GM19240 (cell line): ENCODE measurements at regions not wholly inside any gene's neighbourhood (a gene's known extent, or its start where the extent isn't known, plus 50 kb on each side); places are given as distances from the start of the nearest gene placed in this dataset.

Source experiments
- DNase-seq: peaks from one replicate; pipeline ENCODE4 v3.0.0; 2011; ENCODE audit warnings: low spot score; ENCODE audit not compliant: insufficient read length

DNA sequence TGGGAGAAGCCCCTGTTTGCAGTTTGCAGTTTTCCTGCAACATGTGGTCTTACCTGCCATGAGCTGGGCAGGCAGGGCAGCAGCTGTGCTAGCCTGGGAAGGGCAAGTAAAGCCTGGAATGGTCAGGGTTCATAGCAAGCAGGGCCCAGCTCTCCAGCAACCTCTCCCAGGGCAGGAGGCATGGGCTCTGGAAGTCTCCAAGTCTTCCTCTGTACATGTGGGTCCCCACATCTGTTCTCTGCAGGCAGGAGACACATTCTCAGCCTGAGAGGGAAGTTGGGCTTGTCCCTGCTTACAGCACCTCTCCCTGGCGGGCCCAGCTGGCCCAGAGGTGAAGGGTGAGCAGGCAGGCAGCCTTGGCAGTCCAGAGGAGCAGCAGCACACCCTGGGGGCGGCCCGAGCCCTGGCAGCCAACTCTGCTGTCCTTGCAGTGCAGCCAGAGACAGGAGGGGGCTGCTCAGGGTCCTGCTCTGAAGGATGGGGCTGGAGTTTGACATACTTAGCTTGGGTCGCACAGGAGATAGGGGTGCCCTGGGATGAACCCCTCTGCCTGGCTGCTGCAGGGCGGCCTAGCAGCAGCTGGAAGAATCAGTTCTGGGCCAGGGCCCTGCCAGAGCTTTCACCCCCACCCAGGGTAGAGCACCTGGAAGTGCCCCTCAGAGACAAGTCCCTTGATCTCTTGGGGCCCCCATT lies 176.0 kb downstream of the MRPL14 start:
- DNase-seq: no peak

- no peak for DNase-seq
Measured at GRCh38 chr6:43950731-43951062, 176.6 kb downstream of the MRPL14 start.

- no peak for DNase-seq
Measured at GRCh38 chr6:43950051-43950605, 177.1 kb downstream of the MRPL14 start.

GRCh38 chr6:43949551-43949991 lies 177.7 kb downstream of the MRPL14 start:
- no peak for DNase-seq

DNA sequence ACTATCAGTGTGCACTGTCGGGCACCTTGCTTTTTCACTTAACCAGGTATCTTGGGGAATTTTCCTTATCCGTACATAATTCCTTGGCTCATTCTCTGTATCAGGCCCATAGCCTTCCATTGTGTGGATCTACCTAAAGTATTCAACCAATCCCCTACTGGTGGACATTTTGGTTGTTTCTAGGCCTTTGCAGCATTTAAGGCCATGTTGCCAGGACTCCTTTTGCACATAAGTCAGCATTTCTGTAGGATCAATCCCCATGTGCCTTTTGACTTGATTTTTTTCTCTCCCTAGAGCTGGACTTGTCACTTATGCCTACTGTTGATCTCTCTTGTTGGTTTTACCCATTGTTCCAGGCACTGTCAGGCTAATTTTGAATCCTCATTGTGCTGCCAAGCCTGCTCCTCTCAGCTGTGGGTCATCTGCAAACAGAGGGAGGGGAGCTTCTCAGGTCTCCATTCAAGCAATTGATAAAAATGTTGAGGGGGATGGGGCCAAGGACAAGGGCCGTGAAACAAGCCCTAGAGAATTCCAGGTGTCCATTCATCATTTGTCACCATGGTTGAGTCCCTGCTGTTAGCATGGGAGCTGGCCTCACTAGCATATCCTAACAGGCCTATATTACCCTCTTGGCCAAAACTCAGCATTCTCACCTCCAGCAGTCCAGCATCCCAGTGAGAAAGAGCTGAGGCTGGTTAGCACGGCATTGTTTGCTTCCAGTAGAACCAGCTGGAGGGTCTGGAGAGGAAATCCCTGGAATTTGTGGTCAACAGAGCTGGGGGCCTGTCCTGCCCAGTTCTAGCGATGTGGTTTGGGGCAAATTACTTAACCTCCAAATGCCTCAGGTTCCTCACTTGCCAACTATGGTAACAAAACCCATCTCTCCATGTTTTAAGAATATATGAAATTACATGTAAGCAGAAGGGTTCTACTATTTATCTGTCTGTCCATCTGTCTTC lies 178.4 kb downstream of the MRPL14 start:
- DNase-seq: no peak

DNA sequence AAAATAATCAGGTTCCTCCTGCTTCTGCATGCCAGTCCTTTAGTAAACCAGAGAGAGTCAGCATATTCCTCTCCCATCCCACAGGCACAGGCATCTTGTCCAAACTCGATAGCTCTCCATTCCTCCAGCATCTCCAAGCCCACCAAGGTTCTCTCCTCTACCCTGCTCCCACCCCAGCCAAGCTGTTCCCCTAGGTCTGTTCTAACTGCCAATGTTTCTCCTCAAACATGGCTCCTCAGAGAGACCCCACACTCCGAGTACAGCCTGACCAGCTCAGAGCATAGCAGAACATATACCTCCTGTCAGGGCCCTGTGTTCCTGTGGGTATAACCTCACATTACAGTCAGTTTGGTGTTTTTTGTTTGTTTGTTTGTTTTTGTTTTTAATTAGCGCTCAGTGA lies 177.8 kb downstream of the VEGFA start:
- no peak for DNase-seq

DNA sequence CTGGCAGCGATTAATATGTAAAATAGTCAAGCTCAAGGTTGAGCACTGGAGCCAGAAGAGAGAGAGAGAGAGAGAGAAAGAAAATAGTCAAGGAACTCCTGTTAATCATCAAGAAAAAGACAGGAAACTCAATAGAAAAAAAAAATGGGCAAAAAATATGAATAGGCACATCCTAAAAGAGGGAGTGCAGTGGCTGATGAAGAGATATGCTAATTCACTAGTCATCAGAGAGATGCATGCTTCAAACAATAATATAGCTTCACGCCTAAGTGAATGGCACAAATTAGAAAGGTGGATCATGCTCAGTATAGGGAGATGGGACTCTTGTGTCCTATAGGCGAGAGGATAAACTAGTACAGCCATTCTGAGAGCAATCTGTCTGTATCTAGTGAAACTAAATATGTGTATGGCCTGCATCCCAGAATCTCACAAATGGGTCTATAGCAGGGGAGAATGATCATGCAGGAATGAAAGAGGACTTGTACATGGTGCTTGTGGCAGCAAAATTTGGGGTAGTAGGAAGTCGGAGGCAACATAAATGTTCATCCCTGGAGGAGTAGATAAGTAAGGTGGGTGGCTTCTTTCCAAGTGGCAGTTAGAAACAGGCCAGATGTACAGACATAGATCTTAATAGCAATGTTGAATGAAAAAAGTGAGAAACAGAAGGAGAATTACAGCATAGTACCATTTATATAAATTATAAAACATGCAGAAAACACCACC lies 176.8 kb downstream of the VEGFA start:
- DNase-seq: no peak

DNA sequence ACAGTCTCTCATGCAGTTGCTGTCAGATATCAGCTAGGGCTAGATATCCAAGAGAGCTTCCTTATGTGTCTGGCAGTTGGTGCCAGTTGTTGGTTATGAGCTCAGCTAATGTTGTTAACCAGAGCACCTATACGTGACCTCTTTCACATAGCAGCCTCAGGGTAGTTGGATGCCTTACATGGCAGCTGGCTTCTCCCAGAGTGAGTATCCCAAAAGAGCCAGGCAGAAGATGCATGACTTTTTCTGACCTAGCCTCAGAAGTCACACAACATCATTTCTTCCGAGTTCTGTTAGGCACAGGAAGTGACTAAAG lies 175.7 kb downstream of the VEGFA start:
- no peak for DNase-seq

DNA sequence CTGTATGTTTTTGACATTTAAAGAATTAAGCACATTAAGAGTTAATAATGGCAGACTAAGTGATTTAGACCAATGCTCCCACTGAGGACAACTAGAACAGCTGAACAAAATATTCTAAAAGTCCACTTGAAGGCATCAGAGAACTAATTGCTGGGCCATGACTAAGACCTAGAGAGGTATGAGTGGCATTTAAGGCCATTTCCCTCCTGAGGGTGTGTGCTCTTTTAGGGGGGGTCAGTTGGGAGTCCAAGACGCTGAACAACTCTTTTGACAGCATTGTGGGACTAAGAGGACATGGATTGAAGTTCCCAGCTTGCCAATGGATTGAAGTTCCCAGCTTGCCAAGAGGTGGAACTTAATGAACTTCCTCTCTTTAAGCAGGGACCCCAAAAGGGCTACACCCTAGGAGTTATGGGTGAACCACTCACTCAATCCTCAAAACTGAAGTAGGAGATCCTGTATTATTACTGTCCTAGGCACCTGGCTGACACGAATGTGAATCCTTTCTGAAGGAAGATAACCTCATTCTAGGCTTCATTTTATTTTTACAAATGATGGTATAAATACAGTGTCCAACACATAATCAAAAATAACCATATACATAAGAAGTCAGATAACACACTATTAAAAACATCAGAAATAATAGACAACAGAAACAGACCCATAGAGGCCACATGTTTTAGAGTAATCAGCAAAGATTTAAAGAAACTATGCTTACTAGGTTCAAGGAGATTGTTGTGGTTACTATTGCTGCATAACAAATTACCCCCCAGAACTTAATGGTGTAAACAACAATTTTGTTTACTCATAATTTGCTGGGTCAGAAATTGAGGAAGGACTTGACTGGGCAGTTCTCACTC lies 175.1 kb downstream of the VEGFA start:
- DNase-seq: no peak

GRCh38 chr6:43943781-43944250 lies 173.8 kb downstream of the VEGFA start:
- DNase-seq: no peak

DNA sequence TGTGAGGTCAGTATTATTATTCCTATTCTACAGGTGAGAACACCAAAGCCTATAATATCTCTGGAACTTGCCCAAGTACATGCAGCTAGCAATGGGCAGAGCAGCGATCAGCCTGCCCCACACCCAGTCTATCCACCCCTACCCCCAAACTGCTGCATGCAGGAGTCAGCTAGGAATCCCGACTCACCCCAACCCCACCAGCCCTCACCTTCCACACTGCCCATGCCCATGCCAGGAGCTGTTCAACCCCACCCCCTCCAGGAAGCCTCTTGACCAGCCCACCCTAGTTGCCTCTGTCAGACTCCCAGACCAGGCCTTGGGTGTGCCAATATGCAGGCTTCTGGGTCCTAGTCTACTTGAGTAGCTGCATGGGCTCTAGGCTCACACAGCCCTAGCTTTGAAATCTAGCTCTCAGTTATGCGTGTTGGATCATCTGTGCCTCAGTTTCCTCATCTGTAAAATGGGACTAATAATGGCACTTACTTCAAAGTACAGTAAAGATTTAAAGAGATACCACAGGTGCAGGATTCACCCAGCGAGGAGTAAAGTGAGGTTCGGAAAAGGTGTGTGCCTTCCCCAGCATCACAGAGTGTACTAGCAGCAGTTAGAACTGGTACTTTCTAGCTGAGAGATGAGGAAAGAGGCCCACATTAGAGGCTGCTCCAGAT lies 173.2 kb downstream of the VEGFA start:
- DNase-seq: no peak

DNA sequence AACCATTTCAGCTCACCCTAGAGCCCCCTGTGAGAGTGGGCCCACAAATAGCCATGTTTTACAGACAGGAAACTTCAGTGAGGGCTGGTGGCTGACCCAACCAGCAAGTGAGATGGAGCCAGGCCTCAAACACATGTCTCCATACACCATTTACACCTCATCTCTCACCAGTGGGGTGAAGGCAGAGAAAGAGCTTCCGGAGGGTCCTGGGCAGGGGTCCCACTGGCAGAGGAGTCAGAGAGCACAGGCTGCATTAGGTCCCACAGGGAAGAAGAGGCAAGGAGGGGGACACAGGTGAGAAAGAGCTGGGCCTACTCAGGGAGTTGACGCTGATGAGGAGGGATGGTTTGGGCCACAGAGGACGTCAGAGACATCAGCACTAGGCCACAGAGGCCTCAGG lies 172.6 kb downstream of the VEGFA start:
- no peak for DNase-seq

- DNase-seq: no peak
Measured at GRCh38 chr6:43942011-43942442, 172.0 kb downstream of the VEGFA start.

GRCh38 chr6:43941174-43941573 lies 171.2 kb downstream of the VEGFA start:
- no peak for DNase-seq

- DNase-seq: no peak
Measured at GRCh38 chr6:43940393-43941087, 170.5 kb downstream of the VEGFA start.

DNA sequence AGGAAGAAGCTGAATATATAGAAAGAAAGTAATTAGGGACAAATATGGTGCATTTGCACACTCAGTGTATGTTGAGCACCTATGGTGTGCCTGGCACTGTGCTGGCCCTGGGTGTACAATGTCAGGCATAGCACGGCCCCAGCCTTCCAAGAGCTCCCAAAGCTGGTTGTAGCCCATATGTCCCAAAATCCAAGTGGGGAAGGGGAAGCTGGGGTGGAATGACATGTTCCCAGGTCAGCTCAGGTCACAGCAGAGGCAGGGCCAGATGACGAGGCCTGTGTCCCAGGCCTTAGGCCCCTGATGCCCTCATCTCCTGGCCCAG lies 170.0 kb downstream of the VEGFA start:
- no peak for DNase-seq

DNA sequence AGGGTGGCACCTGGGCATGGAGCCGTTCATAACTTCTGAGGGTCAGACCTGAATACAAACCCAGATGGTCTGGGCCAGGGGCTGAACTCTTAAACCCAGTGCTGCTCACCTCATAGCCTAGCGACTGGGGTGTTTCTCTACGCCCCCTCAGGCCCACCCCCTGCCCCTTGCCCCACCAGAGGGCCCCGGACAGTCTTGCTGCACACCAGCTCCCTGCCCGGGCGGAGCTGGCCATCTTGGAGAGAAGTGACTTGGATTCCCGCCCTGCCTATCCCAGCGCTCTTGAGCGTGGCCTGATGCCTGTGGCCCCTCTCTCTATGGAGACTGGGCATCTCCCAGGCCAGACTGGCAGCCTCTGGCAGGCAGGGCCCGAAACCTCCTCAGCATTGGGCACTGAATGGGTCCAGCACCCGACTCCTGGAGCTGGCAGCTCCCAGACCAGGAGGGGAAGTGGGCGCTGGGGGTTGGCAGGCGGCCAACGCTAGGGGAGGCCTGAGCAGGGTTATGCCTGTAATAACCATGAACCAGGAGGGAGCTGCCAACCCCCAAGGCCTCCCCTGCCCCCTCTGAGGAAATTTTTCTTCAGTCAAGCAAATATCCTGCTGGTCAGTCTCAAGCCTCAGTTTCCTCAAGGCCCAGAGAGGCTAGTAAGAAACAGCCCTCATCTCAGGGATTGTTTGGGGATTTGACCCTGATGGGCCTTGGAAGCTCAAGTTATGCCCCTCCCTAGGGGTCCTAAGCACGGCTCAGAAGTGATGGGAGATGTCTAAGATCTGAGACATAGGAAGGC lies 169.5 kb downstream of the VEGFA start:
- no peak for DNase-seq

DNA sequence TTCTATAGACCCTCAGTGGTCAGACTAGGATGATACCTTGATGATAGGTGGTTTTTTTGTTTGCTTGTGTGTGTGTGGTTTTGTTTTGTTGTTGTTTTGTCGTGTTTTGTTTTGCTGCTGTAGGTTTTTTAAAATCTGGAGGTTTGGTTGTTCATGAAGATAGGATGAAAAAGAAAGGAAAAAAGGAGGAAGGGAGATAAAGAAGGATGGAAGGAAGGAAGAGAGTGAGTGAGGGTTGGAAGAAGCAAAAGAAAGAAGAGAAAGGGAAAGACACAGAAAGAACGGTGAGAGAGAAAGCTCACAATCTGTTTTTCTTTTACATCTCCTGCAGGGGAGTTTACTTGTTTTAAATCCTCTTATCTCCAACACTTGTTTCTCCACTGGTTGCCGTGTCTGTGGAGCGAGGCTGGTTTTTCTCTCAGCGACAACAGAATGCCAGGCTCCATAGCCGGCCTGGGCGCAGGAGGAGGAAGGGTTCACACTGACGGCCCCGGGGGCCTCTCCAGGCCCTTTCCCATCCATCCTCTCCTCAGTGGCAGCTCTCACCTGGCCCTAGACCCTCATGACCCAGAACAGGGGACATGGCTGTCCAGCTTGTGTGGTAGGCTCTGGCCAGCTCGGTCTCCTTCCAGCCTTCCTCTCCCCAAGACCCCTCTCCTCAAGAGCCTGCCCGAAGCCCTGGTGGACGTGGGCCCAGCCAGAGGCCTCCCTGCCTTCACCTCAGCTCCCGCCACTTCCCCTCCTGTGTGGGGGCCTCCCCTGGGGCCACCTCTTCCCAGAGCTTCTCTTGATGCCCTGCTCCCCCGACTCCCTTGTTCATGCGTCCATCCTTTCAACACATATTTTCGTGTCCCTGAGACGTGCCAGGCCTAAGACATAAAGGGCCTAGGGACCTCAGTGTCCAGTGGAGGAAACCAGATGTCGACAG lies 168.4 kb downstream of the VEGFA start:
- no peak for DNase-seq
